GM08714 (cell line): ENCODE measurements at regions not wholly inside any gene's neighbourhood (a gene's known extent, or its start where the extent isn't known, plus 50 kb on each side); places are given as distances from the start of the nearest gene placed in this dataset.
"Not testable (repeated sequence)": the region's sequence is repeated elsewhere in the genome, so short reads cannot be mapped to it uniquely, and the experiment has no call there.

Experiments
- H3K4me3 ChIP-seq: fragments of 200-500 bp; sonication (Bioruptor generic); 2 replicates; pipeline ENCODE4 v1.5.1; 2014; ENCODE audit warnings: mild to moderate bottlenecking, low read length, inconsistent platforms
- ZNF274 ChIP-seq: IDR thresholded peaks from 2 replicates; pipeline ENCODE4 v1.6.1; 2012; ENCODE audit warnings: mild to moderate bottlenecking, low read depth, low read length

GRCh38 chr20:47972916-47973309 lies 187.6 kb upstream of the SULF2 start:
- H3K4me3 ChIP-seq: no peak overlapping the region
- no peak for TF ChIP-seq ZNF274

GRCh38 chr20:47972297-47972915 lies 187.1 kb upstream of the SULF2 start:
- H3K4me3 ChIP-seq: not testable (repeated sequence)

GRCh38 chr20:47971058-47971791 lies 185.9 kb upstream of the SULF2 start:
- no peak overlapping the region for H3K4me3 ChIP-seq
- TF ChIP-seq ZNF274: no peak

- no peak overlapping the region for H3K4me3 ChIP-seq
- TF ChIP-seq ZNF274: no peak
Measured at GRCh38 chr20:47970282-47970903, 185.1 kb upstream of the SULF2 start.

- no peak for TF ChIP-seq ZNF274
Measured at GRCh38 chr20:47969426-47969825, 184.1 kb upstream of the SULF2 start.

GRCh38 chr20:47968541-47969310 lies 183.4 kb upstream of the SULF2 start:
- TF ChIP-seq ZNF274: no peak
- no peak overlapping the region for H3K4me3 ChIP-seq

More at GRCh38 chr20:47969426-47969825, 184.1 kb upstream of the SULF2 start:
- no peak overlapping the region for H3K4me3 ChIP-seq

GRCh38 chr20:47964149-47964548 lies 178.9 kb upstream of the SULF2 start:
- TF ChIP-seq ZNF274: no peak
- H3K4me3 ChIP-seq: no peak overlapping the region

- H3K4me3 ChIP-seq: no peak overlapping the region
- TF ChIP-seq ZNF274: no peak
Measured at GRCh38 chr20:47963022-47963421, 177.7 kb upstream of the SULF2 start.

GRCh38 chr20:47962286-47962963 lies 177.1 kb upstream of the SULF2 start:
- no peak overlapping the region for H3K4me3 ChIP-seq
- TF ChIP-seq ZNF274: no peak

GRCh38 chr20:47960769-47961541 lies 175.7 kb upstream of the SULF2 start:
- TF ChIP-seq ZNF274: no peak
- no peak overlapping the region for H3K4me3 ChIP-seq

GRCh38 chr20:47960277-47960676 lies 175.0 kb upstream of the SULF2 start:
- TF ChIP-seq ZNF274: no peak

GRCh38 chr20:47957989-47958801 lies 172.9 kb upstream of the SULF2 start:
- not testable (repeated sequence) for H3K4me3 ChIP-seq

More at GRCh38 chr20:47960277-47960676, 175.0 kb upstream of the SULF2 start:
- no peak overlapping the region for H3K4me3 ChIP-seq
